ENCODE measurements at regions not wholly inside any gene's neighbourhood (a gene's known extent, or its start where the extent isn't known, plus 50 kb on each side); places are given as distances from the start of the nearest gene placed in this dataset.

- no peak overlapping the region for H3K27ac ChIP-seq
- no peaks in the 10 kb centered on the region for H3K9me2 ChIP-seq (replicated peaks; ENCODE audit: insufficient read depth)
- H2AFZ ChIP-seq = no peak overlapping the region
- no peak overlapping the region for H3K4me2 ChIP-seq
- H3K36me3 ChIP-seq (replicated peaks; ENCODE audit: insufficient read depth, low read depth) = no peaks in the 10 kb centered on the region
- no peak for TF ChIP-seq CTCF (IDR thresholded peaks at IDR 0.05; ENCODE audit: poor library complexity)
- no peak for TF ChIP-seq EZH2phosphoT487 (IDR thresholded peaks at IDR 0.05; ENCODE audit: low read depth, severe bottlenecking, unreplicated experiment)
- TF ChIP-seq EZH2 (IDR thresholded peaks at IDR 0.05; ENCODE audit: borderline replicate concordance) = no peak
- no peaks in the 10 kb centered on the region for H3K27me3 ChIP-seq
- 40% methylated on average over 2 of the region's 2 CpGs for WGBS (ENCODE audit: low lambda C conversion rate, missing lambda C conversion rate)
- no peaks in the 10 kb centered on the region for H3K9me3 ChIP-seq (ENCODE audit: low read depth)
- DNase-seq (ENCODE audit: low spot score) = no peak
- no peaks in the 10 kb centered on the region for H3K79me2 ChIP-seq
- H4K20me1 ChIP-seq (ENCODE audit: insufficient read depth, poor library complexity, severe bottlenecking) = no peaks in the 10 kb centered on the region
- H3K4me3 ChIP-seq = no peak overlapping the region
- no peaks in the 10 kb centered on the region for H3K4me1 ChIP-seq (ENCODE audit: insufficient read depth)
Observed at GRCh38 chr2:150557020-150557600, 69.6 kb upstream of the RND3 start.

GRCh38 chr2:150555611-150556356, 68.3 kb upstream of the RND3 start:
- H3K27me3 ChIP-seq = no peaks in the 10 kb centered on the region
- TF ChIP-seq CTCF (IDR thresholded peaks at IDR 0.05; ENCODE audit: poor library complexity) = no peak
- no peak for TF ChIP-seq EZH2 (IDR thresholded peaks at IDR 0.05; ENCODE audit: borderline replicate concordance)
- TF ChIP-seq EZH2phosphoT487 (IDR thresholded peaks at IDR 0.05; ENCODE audit: low read depth, severe bottlenecking, unreplicated experiment) = no peak
- H4K20me1 ChIP-seq (ENCODE audit: insufficient read depth, poor library complexity, severe bottlenecking) = no peaks in the 10 kb centered on the region
- no peak overlapping the region for H3K27ac ChIP-seq
- H3K4me3 ChIP-seq = no peak overlapping the region
- H3K79me2 ChIP-seq = no peaks in the 10 kb centered on the region
- 51% methylated on average over 4 of the region's 4 CpGs for WGBS (ENCODE audit: low lambda C conversion rate, missing lambda C conversion rate)
- no peaks in the 10 kb centered on the region for H3K9me2 ChIP-seq (replicated peaks; ENCODE audit: insufficient read depth)
- no peak overlapping the region for H3K4me2 ChIP-seq
- no peaks in the 10 kb centered on the region for H3K4me1 ChIP-seq (ENCODE audit: insufficient read depth)
- H3K9me3 ChIP-seq (ENCODE audit: low read depth) = no peaks in the 10 kb centered on the region
- no peak for DNase-seq (ENCODE audit: low spot score)
- H3K36me3 ChIP-seq (replicated peaks; ENCODE audit: insufficient read depth, low read depth) = no peaks in the 10 kb centered on the region
- H2AFZ ChIP-seq = no peak overlapping the region

- Histone ChIP-seq H4K20me1 (ENCODE audit: insufficient read depth, poor library complexity, severe bottlenecking) (no peaks in the 10 kb centered on the region), H3K4me2 (no peak overlapping the region), H3K27ac (no peak overlapping the region), H3K36me3 (replicated peaks; ENCODE audit: insufficient read depth, low read depth) (no peaks in the 10 kb centered on the region), H3K79me2 (no peaks in the 10 kb centered on the region), H3K27me3 (no peaks in the 10 kb centered on the region), H3K4me1 (ENCODE audit: insufficient read depth) (no peaks in the 10 kb centered on the region), H3K4me3 (no peak overlapping the region), H3K9me3 (ENCODE audit: low read depth) (no peaks in the 10 kb centered on the region), H3K9me2 (replicated peaks; ENCODE audit: insufficient read depth) (no peaks in the 10 kb centered on the region), H2AFZ (no peak overlapping the region)
- no peak for DNase-seq (ENCODE audit: low spot score)
- TF ChIP-seq CTCF (IDR thresholded peaks at IDR 0.05; ENCODE audit: poor library complexity) (no peak), EZH2 (IDR thresholded peaks at IDR 0.05; ENCODE audit: borderline replicate concordance) (no peak), EZH2phosphoT487 (IDR thresholded peaks at IDR 0.05; ENCODE audit: low read depth, severe bottlenecking, unreplicated experiment) (no peak)
- 90% methylated on average over 1 of the region's 1 CpG for WGBS (ENCODE audit: low lambda C conversion rate, missing lambda C conversion rate)
Observed at GRCh38 chr2:150554046-150554445, 66.6 kb upstream of the RND3 start.
